ENCODE measurements at regions not wholly inside any gene's neighbourhood (a gene's known extent, or its start where the extent isn't known, plus 50 kb on each side); places are given as distances from the start of the nearest gene placed in this dataset.
"Not testable (repeated sequence)": the region's sequence is repeated elsewhere in the genome, so short reads cannot be mapped to it uniquely, and the experiment has no call there.

DNA sequence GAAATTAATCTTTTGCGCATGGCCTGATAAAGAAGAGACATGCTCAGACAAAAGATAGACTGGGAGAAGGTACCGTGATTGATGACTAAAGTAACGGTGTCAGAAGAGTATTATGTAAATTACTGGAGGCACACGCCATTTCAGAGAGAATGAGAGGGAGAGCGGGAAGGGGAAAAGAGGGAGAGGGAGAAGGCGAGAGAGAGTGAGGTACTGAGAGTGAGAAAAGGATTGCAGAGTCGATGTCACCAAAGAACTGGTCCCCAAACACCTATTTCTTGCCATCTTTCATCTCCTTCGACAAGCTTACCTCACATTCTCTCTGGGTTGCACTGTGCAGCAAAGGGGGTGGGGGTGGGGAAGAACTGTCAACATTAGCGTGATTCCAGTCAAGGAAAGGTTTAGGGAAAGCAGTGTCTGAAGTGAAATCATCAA is 673.7 kb downstream of the BCL11A start:
- no peak for DNase-seq

DNA sequence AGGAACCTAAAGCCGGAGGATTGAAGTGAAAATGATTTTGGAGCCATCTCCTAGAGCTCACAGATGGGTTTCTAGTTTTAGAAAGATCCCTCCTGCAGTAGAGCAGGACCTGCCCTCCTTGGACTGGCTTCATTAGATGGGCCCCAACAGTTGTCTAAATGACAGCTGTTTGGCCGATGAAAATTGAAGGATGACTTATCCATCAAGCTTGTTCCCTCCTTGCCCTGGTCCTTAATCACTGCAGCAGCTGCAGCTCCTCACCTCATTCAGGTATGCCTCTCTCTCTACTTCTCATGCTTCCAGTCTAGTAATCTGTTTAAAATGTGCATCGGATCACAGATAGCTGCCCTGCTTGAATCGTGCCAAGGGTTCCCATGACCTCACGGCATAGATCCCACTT is 677.6 kb downstream of the BCL11A start:
- no peak for DNase-seq

DNA sequence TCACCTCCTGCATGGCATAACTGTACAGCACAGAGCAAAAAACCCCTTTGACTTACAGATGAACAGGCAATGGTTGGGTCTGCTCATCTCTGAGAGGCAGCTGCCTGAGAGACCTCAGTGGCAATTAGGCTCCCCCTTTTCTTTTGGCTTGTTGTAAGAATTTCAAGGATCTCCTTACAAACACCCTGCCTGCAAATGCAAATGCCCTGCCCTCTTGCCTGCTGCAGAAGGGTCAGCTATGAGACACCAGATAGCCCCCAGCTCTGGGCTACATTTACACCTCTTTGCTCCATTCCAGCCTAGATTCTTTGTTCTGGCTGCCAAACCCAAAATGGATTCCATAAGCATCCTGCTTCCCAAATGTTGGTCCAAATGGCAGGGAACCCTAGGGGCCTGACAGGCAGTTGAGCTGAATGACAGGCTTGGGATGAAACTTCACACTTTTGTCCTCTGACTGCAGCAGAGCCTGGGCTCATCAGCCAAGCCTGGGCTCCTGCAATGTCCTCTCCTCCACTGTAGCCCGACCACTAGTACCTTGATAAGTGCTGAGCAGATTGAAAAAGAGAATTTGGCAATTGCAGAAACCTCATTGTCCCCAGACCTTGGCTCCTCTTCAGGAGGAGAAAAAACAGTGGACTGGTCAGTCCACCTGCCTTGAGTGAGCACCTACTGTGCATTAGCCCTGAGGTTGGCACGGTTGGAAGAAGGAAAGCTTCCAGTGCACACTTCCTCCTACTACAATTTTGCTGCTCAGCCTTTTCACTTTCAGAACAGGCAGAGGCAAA is 678.3 kb downstream of the BCL11A start:
- no peak for DNase-seq

DNA sequence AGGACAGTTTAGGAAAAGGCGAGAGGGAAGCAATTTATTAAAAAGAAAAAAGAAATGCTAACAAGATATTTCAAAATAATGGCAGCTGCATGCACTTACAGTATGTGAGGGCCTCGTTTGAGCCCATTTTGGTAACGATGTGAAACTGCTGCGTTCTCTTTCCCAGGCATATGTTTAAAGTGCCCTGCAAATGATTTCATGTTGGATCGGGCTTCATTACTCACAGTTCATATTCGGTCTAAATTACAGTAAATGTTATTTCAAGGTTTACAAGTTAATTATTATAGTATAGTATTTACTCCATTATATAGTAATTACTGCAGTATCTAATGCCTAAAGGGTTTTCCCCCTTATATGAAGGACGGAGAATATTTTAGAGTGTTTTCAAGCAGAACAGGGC is 679.1 kb downstream of the BCL11A start:
- no peak for DNase-seq

DNA sequence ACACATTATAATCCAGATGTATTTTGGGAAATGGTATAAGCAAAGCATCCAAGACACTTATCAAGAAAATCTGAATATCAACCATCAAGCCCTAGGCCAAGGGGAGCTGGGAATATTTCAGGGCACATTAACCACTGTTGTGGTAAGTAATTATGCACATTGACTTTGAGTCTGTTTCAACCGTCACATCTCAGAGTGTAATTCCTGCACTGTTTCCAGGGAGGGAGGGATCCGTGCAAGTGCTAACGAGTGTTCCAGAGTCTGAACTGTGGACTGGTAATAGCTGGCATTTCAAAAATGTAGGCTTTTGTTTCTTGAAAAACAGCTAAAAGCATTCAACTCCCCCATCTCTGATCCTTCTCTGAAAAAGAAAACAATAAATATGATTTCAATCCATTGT is 681.6 kb downstream of the BCL11A start:
- DNase-seq: no peak

DNA sequence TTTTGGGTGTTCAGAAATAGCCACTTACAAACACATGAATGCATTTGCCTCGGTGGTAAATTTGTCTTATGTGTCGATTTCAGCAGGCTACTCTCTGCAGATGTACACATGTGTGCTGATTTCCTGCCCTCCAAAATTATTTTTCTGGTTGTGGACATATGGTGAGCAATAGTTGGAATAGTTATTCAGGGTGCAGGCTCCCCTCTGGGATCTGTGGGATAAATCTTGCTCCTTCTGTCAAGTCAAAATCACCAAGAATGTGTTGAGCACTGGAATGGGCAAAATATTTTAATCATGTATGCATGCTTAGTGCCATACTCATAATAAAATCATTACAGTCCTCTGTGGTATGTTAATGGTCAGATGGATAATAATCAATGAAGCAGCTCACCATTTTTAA is 684.5 kb downstream of the BCL11A start:
- no peak for DNase-seq

DNA sequence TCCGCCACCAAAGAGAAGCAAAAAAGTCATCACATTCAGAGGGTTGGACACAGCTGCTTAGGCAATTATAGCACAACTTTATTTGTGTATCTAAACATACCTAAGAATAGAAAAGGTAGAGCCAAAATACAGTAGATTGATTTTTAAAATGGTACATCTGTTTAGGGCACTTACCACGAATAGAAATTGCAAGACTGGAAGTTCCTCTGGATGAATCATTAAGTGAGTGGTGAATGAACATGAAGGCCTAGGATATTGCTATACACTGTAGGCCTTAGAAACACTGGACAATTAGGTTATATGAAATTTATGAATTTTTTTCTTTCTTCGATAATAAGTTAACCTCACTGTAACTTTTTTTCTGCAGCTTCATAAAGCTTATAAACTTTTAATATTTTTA is 687.0 kb downstream of the BCL11A start:
- no peak for DNase-seq

DNA sequence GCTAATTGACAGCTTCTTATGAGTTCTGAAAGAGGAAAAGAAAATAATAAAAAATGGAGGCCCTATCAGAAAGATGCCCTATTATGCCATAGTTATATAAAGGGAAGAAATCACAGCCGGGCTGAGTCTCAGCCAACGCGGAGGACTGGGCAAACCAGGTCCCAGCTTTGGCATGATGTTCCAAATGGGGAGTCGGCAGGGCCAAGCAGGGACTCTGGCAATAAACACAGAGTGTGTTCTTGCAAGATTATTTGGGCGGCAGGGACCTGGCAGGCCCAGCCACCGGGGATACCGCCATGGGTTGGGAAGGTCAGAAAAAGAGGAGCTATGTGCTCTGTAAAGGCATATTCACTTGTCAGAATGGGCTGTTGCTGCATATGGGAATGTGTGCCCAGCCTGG is 694.9 kb downstream of the BCL11A start:
- DNase-seq: no peak

DNA sequence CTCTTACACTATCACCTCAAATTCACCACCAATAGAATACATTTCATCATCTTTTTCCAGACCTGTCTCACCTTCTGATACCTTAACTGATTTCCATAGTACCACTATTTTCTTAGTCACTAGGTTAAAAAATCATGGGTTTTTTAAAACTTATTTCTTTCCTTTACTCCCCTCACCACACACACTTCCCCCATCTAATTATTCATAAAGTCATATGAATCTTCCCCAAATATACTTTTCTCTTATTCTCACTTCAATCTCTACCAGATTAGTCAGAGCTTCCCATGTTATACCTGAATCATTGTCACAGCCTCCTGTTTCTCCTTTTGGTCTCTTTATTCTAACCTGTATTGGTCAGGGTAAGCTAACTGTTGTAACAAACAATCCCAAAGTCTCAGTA is 696.3 kb downstream of the BCL11A start:
- no peak for DNase-seq

DNA sequence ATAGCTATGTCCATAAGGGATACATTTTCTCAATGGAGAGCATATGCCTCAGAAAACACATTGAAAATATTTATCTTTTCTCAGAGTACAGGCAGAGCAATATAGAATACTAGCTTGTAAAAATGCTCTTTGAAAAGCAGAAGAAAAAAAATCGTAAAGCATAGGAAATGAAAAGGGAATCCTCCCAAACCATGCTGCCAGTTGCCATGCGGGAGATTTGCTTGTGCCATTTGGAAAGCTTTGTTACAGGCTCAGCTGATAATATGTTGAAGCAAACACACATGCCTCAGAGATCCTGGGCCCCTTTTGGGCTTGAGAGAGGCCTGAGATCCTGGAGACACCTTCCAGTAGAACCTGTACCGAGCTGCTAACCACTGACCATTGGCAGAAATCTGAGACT is 697.1 kb downstream of the BCL11A start:
- no peak for DNase-seq

DNA sequence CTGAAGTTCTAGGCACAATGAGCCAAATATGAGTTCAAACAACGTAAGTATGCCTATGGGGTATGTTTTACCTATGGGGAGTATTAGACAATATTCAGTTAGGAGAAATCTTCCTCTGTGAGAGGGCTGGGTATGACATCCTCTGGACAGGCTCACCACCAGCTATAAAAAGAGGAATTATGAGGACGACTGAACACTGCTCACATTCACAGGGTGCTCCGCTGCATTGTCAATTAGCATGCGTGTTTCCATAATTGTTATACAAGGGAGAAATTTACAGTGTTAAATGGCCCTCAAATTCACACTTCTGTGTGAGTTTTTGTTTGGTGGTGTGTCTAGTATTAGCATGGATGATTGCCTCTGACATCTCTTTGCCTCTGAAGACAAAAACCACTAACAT is 700.4 kb downstream of the BCL11A start:
- DNase-seq: no peak

DNA sequence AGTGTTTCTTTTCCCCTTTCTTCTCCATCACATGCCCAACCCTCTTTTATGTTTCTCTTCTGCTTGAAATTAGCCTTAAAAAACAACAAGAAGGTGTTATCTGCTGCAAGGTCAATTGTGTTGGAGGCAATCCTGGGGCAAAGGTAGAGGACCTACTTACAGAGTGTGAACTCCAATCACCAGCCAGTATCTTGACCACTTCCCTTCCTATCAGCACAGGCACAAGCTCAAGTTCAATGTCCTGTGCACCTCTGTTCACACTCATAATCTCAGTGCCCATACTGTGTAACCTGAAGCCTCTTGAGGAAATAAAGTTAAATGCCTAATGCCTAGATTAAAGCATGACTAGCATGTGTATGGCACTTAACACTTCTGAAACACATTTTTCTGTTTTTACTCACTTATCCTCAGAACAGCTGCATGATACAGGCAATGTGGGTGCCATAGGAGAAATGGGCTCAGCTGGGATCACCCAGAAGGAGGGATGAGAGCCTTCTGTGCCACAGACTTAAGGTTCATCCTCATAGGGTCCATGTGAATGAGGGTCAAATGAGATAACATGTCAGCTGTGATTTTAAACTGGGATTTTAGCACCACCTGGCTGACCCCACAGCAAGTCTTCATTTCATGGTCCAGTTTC is 701.5 kb downstream of the BCL11A start:
- no peak for DNase-seq

DNA sequence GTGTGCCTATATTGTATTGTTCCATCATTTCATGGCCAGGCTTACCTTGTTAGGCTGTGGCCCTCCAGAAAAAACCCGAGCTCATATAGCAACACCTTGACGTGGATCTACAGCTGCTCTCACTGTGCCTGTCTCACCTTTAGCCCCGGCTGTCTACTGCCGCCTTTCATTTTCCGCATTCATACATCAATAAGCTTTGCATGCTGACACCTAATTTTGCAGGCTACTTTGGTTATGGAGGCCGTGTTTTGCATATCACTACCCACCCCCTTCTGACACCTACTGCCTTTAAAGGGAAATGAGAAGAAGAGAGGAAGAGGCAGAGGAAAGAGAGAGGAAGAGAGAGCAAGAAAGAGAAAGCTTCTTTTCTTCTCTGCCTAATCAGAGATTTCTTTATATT is 702.9 kb downstream of the BCL11A start:
- DNase-seq: no peak

DNA sequence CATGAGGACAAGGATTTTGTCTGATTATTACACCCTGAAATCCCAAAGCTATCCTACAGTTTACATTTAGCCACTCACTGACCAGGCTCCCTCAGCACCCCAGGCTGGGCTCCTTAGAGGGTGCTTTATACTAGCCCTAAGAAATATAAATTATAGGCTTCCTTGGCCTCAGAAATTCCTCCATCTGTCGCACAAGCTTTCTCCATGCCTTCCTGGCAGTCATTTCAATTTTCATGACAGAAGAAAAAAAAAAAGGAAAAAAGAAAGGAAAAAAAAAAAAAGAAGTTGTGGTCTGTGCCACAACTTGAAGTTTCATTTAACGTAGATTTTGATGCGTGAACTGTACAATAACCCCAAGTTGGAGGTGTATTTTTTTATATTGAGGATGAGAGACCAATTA is 719.5 kb downstream of the BCL11A start:
- no peak for DNase-seq

DNA sequence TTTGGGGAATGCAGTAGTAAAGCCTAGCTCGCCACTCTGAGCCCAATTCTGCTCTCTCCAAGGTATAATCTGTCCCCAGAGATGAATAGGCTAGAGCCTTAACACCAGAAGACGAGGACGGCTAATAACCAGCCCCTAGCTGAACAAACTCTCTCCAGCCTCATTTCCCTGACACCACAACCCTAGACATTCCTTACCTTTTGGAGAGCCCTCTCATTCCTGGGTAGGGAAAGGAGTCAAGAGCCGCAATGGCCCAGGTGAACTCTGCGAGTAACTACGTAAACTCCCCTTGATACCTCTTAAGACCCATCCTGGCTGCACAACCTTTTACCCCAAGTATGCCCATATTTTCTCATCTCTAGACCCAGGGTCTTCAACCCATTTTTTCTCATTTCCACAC is 722.9 kb downstream of the BCL11A start:
- no peak for DNase-seq

DNA sequence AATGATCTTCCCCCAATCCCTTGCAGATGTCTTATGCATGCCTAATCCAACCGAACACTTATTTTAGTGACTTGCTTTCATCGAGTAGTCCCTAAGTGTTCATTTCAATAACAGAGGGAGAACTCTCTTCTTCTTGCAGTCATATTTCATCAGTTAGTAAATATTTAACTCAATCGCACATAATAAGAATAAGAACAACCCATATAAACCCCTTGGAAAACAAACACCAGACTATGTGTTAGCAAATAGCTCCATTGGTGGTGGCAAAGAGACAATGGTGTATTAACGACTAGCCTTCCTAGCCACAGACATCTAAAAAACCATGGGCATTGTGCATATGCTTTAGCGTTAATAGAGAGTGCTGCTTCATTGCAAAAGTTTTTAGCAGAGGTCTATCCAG is 725.8 kb downstream of the BCL11A start:
- no peak for DNase-seq

DNA sequence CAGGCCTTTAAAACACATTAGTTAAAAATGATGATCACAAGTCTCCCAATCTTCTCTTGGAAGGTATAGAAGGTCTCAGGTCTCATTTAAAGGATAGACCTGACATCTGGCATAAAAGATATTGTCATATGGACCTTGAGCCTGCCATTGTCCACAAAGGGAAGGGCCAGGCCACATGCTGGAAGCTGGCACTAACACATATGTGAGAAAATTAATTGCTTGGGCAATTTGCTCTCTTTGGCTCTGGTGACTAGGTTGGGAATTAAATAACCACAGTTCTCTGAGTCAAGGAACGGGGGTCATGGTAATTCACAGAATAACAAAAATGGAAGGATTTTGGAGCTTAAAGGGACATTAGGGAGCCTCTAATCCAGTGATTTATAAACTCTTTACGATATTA is 727.3 kb downstream of the BCL11A start:
- no peak for DNase-seq

DNA sequence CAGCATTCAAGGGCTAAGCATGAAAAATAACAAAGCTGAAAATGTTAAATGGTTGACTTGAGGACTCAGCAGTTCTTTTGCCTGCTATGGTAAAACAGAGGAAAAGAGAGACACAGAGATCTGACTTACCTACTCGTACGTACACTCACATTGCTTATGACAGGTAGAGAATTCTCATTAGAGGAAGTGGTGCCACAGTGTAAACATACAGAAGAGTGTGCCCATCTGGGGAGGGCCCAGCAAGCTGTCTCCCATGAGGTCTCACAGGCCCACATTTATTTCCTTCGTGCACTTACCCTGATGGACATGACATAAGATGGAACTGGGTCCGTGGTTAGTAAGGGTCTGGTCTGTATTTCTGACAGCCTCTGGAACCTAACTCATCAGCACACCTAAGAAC is 729.1 kb downstream of the BCL11A start:
- no peak for DNase-seq

DNA sequence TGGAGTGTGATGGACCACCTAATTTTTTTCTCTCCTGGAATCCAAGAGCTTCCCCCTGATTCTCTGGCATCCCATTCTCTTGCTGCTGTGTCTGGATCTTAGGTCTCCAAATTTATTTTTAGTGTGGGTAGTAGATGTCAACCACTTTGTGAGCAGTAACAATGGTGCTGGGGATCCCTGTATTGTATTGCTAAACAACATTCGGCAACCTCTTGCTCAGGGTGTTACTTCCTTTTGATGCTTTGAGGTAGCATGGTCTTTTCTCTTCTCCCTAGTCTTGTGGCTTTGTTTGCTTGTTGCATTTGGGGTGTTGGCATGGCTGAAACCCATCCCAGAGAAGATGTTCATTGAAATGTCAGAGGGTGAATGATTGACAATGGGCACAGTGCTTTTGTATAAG is 737.4 kb downstream of the BCL11A start:
- no peak for DNase-seq

DNA sequence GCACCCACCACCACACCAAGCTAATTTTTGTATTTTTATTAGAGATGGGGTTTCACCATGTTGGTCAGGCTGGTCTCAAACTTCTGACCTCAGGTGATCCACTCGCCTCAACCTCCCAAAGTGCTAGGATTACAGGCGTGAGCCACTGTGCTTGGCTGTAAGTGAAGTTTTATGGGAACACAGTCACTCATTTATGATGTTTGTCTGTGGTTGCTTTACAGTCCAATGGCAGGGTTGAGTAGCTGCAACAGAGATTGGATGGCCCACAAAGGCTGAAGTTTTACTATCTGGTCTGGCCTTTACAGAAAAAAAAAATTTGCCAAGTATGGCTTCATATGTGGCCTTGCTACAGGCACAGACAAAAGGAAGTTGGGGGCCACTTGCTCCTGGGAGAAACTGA is 743.2 kb downstream of the BCL11A start:
- not testable (repeated sequence) for DNase-seq

DNA sequence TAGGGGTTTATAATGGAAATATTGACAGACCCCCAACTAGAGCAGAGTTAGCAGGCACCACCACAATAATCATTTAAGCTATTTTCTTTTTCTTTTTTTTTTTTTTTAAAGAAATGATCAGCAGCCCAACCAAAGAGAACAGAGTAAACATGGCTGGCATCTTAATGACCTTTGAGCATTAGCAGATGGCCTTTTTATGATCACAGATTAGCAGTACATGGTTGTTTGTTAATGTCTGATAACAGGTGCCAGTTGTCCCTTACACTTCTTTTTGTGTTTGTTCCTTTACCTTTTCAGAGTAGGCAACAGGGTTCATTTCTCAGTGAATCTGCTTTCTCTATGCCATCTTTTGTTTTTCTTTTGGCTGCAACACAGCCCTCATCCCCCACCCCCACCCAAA is 747.0 kb downstream of the BCL11A start:
- no peak for DNase-seq

DNA sequence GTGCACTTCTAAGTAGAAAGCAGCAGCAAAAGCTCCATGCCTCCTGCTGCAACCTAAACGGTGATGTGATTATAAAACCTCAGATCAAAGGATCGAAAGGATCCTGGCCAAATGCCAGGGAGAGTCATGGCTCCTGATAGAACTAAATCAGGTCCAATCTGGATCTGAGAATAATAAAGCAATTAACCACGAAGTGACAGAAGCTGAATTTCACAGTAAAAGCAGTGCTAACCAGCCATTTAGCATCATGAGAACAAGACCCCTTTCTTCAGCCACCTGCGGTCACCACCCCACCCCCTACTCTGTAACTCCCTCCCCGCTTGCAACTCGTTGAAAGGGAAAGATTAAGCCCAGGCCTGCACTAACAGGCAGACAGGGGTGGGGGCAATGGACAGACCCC is 748.7 kb downstream of the BCL11A start:
- DNase-seq: no peak

DNA sequence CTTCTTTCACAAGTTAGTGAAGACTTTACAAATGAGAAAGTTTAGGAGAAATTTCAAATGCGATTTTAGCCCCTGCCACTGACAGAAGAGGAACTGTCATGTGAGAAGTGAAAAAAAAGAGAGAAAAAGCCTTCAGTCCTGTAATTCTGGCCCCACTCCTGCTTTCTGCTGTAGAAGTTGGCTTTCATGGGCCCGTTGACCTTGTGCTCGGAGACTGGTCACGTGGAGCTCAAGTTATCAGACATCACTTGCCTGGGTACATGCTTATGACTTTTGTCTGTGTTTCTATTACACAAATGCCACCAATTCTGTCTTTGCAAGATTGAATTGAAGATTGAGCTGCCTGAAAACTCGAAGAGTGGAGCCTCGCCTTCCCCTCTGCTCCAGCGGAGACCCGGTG is 749.9 kb downstream of the BCL11A start:
- no peak for DNase-seq

DNA sequence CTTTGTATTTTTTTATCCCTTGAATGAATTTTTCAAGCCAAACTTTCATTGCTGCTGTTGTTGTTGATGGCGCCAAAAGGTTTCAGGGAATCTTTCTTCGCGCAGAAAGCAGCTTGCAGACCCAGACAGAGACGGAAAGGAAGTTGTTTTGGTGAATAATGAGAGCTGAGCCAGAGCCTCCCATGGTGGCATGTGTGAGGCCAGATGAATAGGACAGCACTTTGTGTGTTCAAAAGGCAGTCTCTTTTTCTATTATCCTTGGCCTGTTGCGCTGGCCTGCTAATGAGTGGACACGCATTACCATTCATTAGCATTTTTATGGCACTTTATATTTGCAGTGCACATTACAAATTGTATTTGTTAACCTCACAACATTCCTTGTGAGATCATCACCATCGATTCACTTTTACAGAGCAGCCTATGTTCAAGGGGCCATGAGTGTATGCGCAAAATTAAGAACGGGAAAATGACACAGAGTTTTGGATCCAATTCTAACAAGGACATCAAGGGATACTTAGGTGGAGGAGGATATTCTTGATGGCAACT is 754.7 kb downstream of the BCL11A start:
- DNase-seq: no peak

All from muscle of back (tissue), 3 donors.